NB4 (cell line): ENCODE measurements at regions not wholly inside any gene's neighbourhood (a gene's known extent, or its start where the extent isn't known, plus 50 kb on each side); places are given as distances from the start of the nearest gene placed in this dataset.

Experiments used
- CTCF ChIP-seq: IDR thresholded peaks from one replicate; pipeline ENCODE4 v1.5.1; 2012; ENCODE audit warnings: low read depth, low read length
- MAX ChIP-seq: IDR thresholded peaks from 2 replicates; pipeline ENCODE4 v1.6.1; 2011; ENCODE audit warnings: low read depth, low read length
- POLR2A ChIP-seq: IDR thresholded peaks from 2 replicates; pipeline ENCODE4 v1.6.1; 2011; ENCODE audit warnings: mild to moderate bottlenecking; ENCODE audit not compliant: insufficient read length; ENCODE audit errors: extremely low read depth

- TF ChIP-seq CTCF (no peak), POLR2A (no peak), MAX (no peak)
Observed at GRCh38 chr12:95396849-95397468, 77.0 kb upstream of the METAP2 start.
